ENCODE measurements at regions not wholly inside any gene's neighbourhood (a gene's known extent, or its start where the extent isn't known, plus 50 kb on each side); places are given as distances from the start of the nearest gene placed in this dataset.

- TF ChIP-seq CTCF (IDR thresholded peaks at IDR 0.05) (no peak), EP300 (IDR thresholded peaks at IDR 0.05) (no peak), POLR2A (IDR thresholded peaks at IDR 0.05) (no peak), POLR2AphosphoS5 (IDR thresholded peaks at IDR 0.05) (no peak)
These were observed 116.8 kb downstream of the MAFB start for GRCh38 chr20:40572251-40572650.

Measured in stomach (tissue), 4 donors.